ENCODE measurements at regions not wholly inside any gene's neighbourhood (a gene's known extent, or its start where the extent isn't known, plus 50 kb on each side); places are given as distances from the start of the nearest gene placed in this dataset.

GRCh38 chr3:165553371-165553770 lies 283.9 kb downstream of the BCHE start:
- TF ChIP-seq POLR2A (IDR thresholded peaks at IDR 0.05; ENCODE audit: low read depth, low read length): no peak
- TF ChIP-seq CEBPZ (IDR thresholded peaks at IDR 0.05; ENCODE audit: low read depth, low read length): no peak
- TF ChIP-seq CTCF (IDR thresholded peaks at IDR 0.05 in 2 of 3, conservative IDR thresholded peaks at IDR 0.05 in 1 of 3; ENCODE audit: control insufficient read depth in 2 of 3, extremely low read depth in 1 of 3, insufficient read depth in 1 of 3, low read depth in 3 of 3, low read length in 3 of 3): no peak
- no peak for TF ChIP-seq SUPT20H (IDR thresholded peaks at IDR 0.05; ENCODE audit: borderline replicate concordance, control insufficient read depth, low read depth, low read length)
- no peak for TF ChIP-seq ESRRA (IDR thresholded peaks at IDR 0.05; ENCODE audit: low read length)

Measured in GM12878 (cell line).